ENCODE measurements at regions not wholly inside any gene's neighbourhood (a gene's known extent, or its start where the extent isn't known, plus 50 kb on each side); places are given as distances from the start of the nearest gene placed in this dataset.

GRCh38 chr21:17889171-17889570 is 70.0 kb upstream of the C21orf91 start:
- DNase-seq: no peak
- no peaks in the 10 kb centered on the region for H3K4me1 ChIP-seq
- H3K9me3 ChIP-seq: peaks cover 0 to 6% (median 0%) of the 10 kb centered on the region in 11 donors
- TF ChIP-seq, protein P1, sequence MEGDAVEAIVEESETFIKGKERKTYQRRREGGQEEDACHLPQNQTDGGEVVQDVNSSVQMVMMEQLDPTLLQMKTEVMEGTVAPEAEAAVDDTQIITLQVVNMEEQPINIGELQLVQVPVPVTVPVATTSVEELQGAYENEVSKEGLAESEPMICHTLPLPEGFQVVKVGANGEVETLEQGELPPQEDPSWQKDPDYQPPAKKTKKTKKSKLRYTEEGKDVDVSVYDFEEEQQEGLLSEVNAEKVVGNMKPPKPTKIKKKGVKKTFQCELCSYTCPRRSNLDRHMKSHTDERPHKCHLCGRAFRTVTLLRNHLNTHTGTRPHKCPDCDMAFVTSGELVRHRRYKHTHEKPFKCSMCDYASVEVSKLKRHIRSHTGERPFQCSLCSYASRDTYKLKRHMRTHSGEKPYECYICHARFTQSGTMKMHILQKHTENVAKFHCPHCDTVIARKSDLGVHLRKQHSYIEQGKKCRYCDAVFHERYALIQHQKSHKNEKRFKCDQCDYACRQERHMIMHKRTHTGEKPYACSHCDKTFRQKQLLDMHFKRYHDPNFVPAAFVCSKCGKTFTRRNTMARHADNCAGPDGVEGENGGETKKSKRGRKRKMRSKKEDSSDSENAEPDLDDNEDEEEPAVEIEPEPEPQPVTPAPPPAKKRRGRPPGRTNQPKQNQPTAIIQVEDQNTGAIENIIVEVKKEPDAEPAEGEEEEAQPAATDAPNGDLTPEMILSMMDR (IDR thresholded peaks at IDR 0.05): no peak
- ATAC-seq: no peak
- no peak overlapping the region for H3K4me3 ChIP-seq
- no peak overlapping the region for H3K27ac ChIP-seq
- intact Hi-C loops (cut with DNase I): loop anchor here in 1 of 10 donors (5.0 kb wide), 1 partner anchor 202 kb away; no protein-coding TSS in a partner anchor
- H3K27me3 ChIP-seq: no peaks in the 10 kb centered on the region
- WGBS, 2 donors: 64 to 70% methylated on average over 1 of the region's 1 CpG
- no peaks in the 10 kb centered on the region for H3K36me3 ChIP-seq

GRCh38 chr21:17869115-17869514 is 50.0 kb upstream of the C21orf91 start:
- intact Hi-C loops (cut with DNase I): loop anchor here in 1 of 10 donors (10.0 kb wide), 1 partner anchor 1476 kb away; no protein-coding TSS in a partner anchor
- no peak overlapping the region for H3K4me3 ChIP-seq
- H3K4me1 ChIP-seq: no peaks in the 10 kb centered on the region
- DNase-seq: no peak
- H3K36me3 ChIP-seq: no peaks in the 10 kb centered on the region
- H3K27ac ChIP-seq: no peak overlapping the region
- H3K9me3 ChIP-seq: peaks cover 0 to 13% (median 0%) of the 10 kb centered on the region in 11 donors
- no peak for ATAC-seq
- TF ChIP-seq, protein P1 (IDR thresholded peaks at IDR 0.05): no peak
- H3K27me3 ChIP-seq: no peaks in the 10 kb centered on the region
